Loucy (cell line): ENCODE measurements at regions not wholly inside any gene's neighbourhood (a gene's known extent, or its start where the extent isn't known, plus 50 kb on each side); places are given as distances from the start of the nearest gene placed in this dataset.

Experiments
- H2AFZ ChIP-seq: fragments of 200-600 bp; sonication (generic); 2 replicates; pipeline ENCODE4 v1.6.0; 2016; ENCODE audit warnings: antibody characterized with exemption, mild to moderate bottlenecking, low read length, moderate library complexity
- H3F3A ChIP-seq: fragments of 200-600 bp; 2 replicates; pipeline ENCODE4 v1.6.0; 2016; ENCODE audit warnings: antibody characterized with exemption, low read depth, mild to moderate bottlenecking
- H3K27me3 ChIP-seq: fragments of 200-600 bp; sonication (generic); 2 replicates; pipeline ENCODE4 v1.6.1; 2014; ENCODE audit warnings: low read length, mild to moderate bottlenecking; ENCODE audit not compliant: insufficient read depth, poor library complexity, severe bottlenecking
- H3K36me3 ChIP-seq: fragments of 200-600 bp; sonication (generic); 2 replicates; pipeline ENCODE4 v1.6.1; 2016; ENCODE audit warnings: low read length; ENCODE audit not compliant: insufficient read depth
- H3K4me1 ChIP-seq: fragments of 200-600 bp; sonication (generic); 2 replicates; pipeline ENCODE4 v1.5.1; 2014; ENCODE audit warnings: low read length, mild to moderate bottlenecking; ENCODE audit not compliant: insufficient read depth, poor library complexity, severe bottlenecking
- H3K4me2 ChIP-seq: fragments of 200-600 bp; sonication (generic); 2 replicates; pipeline ENCODE4 v1.6.0; 2014; ENCODE audit warnings: antibody characterized with exemption, low read length, low read depth, mild to moderate bottlenecking; ENCODE audit not compliant: poor library complexity, severe bottlenecking
- H3K4me3 ChIP-seq: fragments of 200-600 bp; sonication (generic); 2 replicates; pipeline ENCODE4 v1.5.1; 2014; ENCODE audit warnings: low read length, mild to moderate bottlenecking, mixed read lengths; ENCODE audit not compliant: poor library complexity, severe bottlenecking
- H3K79me2 ChIP-seq: fragments of 200-600 bp; sonication (generic); 2 replicates; pipeline ENCODE4 v1.6.1; 2014; ENCODE audit warnings: low read length; ENCODE audit not compliant: insufficient read depth
- H3K9ac ChIP-seq: fragments of 200-600 bp; sonication (generic); 2 replicates; pipeline ENCODE4 v1.6.0; 2014; ENCODE audit warnings: mild to moderate bottlenecking, low read depth, low read length, moderate library complexity; ENCODE audit not compliant: poor library complexity, severe bottlenecking
- H3K9me2 ChIP-seq: fragments of 200-600 bp; sonication (generic); replicated peaks from 2 replicates; pipeline ENCODE4 v1.6.1; 2016; ENCODE audit warnings: low read depth, low read length, mixed read lengths
- H3K9me3 ChIP-seq: fragments of 200-600 bp; sonication (generic); 2 replicates; pipeline ENCODE4 v1.6.1; 2014; ENCODE audit warnings: mild to moderate bottlenecking, antibody characterized with exemption, low read length, low read depth; ENCODE audit not compliant: insufficient read depth
- H4K20me1 ChIP-seq: fragments of 200-600 bp; sonication (generic); 2 replicates; pipeline ENCODE4 v1.6.0; 2014; ENCODE audit warnings: antibody characterized with exemption, low read length, mild to moderate bottlenecking; ENCODE audit not compliant: insufficient read depth, poor library complexity, severe bottlenecking
- CTCF ChIP-seq: fragments of 200-600 bp; sonication (generic); conservative IDR thresholded peaks from 2 replicates; pipeline ENCODE4 v1.5.1; 2014; ENCODE audit warnings: mild to moderate bottlenecking, antibody characterized with exemption, low read length
- EZH2phosphoT487 ChIP-seq: fragments of 200-600 bp; IDR thresholded peaks from 2 replicates; pipeline ENCODE4 v1.6.1; 2018; ENCODE audit warnings: antibody characterized with exemption, mild to moderate bottlenecking, moderate library complexity, borderline replicate concordance

GRCh38 chr22:27556371-27556770, 245.2 kb downstream of the MN1 start:
- Histone ChIP-seq H3K4me2 (no peak overlapping the region), H4K20me1 (no peaks in the 10 kb centered on the region), H3K9me3 (no peaks in the 10 kb centered on the region), H2AFZ (no peak overlapping the region), H3K9me2 (no peaks in the 10 kb centered on the region), H3K79me2 (no peaks in the 10 kb centered on the region), H3F3A (no peaks in the 10 kb centered on the region), H3K4me1 (no peaks in the 10 kb centered on the region), H3K9ac (no peak overlapping the region), H3K27me3 (no peaks in the 10 kb centered on the region), H3K4me3 (no peak overlapping the region), H3K36me3 (no peaks in the 10 kb centered on the region)
- no peak for TF ChIP-seq EZH2phosphoT487
- no peak for TF ChIP-seq CTCF

GRCh38 chr22:27557286-27558008, 244.1 kb downstream of the MN1 start:
- Histone ChIP-seq H3K36me3 (no peaks in the 10 kb centered on the region), H3K9ac (no peak overlapping the region), H3K4me3 (no peak overlapping the region), H3K4me1 (no peaks in the 10 kb centered on the region), H2AFZ (no peak overlapping the region), H3F3A (no peaks in the 10 kb centered on the region), H3K4me2 (no peak overlapping the region), H3K9me3 (no peaks in the 10 kb centered on the region), H3K79me2 (no peaks in the 10 kb centered on the region), H4K20me1 (no peaks in the 10 kb centered on the region), H3K27me3 (no peaks in the 10 kb centered on the region), H3K9me2 (no peaks in the 10 kb centered on the region)
- TF ChIP-seq CTCF (no peak), EZH2phosphoT487 (no peak)

GRCh38 chr22:27558658-27559371, 242.7 kb downstream of the MN1 start:
- no peaks in the 10 kb centered on the region for H3K4me1 ChIP-seq
- H3F3A ChIP-seq: no peaks in the 10 kb centered on the region
- no peaks in the 10 kb centered on the region for H3K79me2 ChIP-seq
- no peak overlapping the region; the same call in 1 of the 2 replicates for H2AFZ ChIP-seq
- H4K20me1 ChIP-seq: no peaks in the 10 kb centered on the region
- no peaks in the 10 kb centered on the region for H3K9me3 ChIP-seq
- TF ChIP-seq CTCF (no peak), EZH2phosphoT487 (no peak)
- no peaks in the 10 kb centered on the region for H3K9me2 ChIP-seq
- H3K27me3 ChIP-seq: no peaks in the 10 kb centered on the region
- H3K4me3 ChIP-seq: no peak overlapping the region
- H3K4me2 ChIP-seq: no peak overlapping the region
- no peaks in the 10 kb centered on the region for H3K36me3 ChIP-seq
- H3K9ac ChIP-seq: no peak overlapping the region
